ENCODE measurements at regions not wholly inside any gene's neighbourhood (a gene's known extent, or its start where the extent isn't known, plus 50 kb on each side); places are given as distances from the start of the nearest gene placed in this dataset.
A peak's percentile ranks its signal among the peaks of the same experiment; 100 is the strongest.

DNA sequence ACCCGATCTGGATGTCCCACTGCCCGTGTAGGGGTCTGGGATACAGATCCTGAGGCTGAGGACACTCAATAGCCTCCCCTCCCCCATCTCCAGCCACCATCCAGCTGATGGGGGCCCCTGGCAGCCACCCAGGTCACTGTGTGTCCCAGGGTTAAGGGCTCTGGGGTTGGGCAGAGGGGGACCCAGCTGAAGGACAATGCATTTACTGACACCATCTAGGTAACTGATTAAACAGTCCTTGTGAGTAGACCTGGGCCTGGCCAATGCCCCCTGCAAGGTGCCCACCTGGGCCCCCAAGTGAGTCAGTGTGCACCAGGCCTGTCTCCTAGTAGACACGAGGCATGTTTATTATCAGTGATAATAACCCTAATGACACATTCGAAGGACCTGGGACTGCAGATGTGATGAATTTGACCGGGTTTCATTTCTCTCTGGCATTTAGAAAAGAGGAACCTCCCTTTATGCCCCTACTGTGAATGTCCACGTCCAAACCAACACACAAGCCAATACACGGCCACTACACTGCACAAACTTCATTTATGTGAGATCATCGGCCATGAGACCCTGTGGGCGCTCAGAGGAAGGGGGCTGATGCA, 261.9 kb upstream of the FOXF1 start:
- Histone ChIP-seq H3F3A (ENCODE audit: low read length, unreplicated experiment) (no peaks in the 10 kb centered on the region), H3K27me3 (ENCODE audit: low read length) (peaks cover 68% of the 10 kb centered on the region), H3K4me3 (ENCODE audit: low read length) (no peak overlapping the region), H3K4me2 (ENCODE audit: low read length) (no peak overlapping the region), H2AFZ (ENCODE audit: low read length) (no peak overlapping the region), H4K20me1 (ENCODE audit: low read length) (no peaks in the 10 kb centered on the region), H3K36me3 (ENCODE audit: low read depth, low read length) (no peaks in the 10 kb centered on the region), H3K79me2 (ENCODE audit: low read length) (no peaks in the 10 kb centered on the region), H3K27ac (ENCODE audit: low read length) (no peak overlapping the region), H3K4me1 (ENCODE audit: insufficient read depth, low read length) (no peaks in the 10 kb centered on the region), H3K9ac (ENCODE audit: low read length) (no peak overlapping the region), H3K9me3 (ENCODE audit: low read length) (no peaks in the 10 kb centered on the region), H3K9me2 (replicated peaks; ENCODE audit: low read length) (no peaks in the 10 kb centered on the region)
- ChIA-PET CTCF (no interaction called here), POLR2A (ENCODE audit: unreplicated experiment) (no interaction called here)
- TF ChIP-seq EZH2 (IDR thresholded peaks at IDR 0.05; ENCODE audit: low read length, unreplicated experiment), result no peak
- ATAC-seq (no peak), DNase-seq (no peak)
- BruUV-seq (replicated peaks), result no TSS peak
- intact Hi-C loops (cut with micrococcal nuclease), result no loop called here

GRCh38 chr16:86249631-86250030, 260.7 kb upstream of the FOXF1 start:
- intact Hi-C loops (cut with micrococcal nuclease), result no loop called here
- POLR2A ChIA-PET (ENCODE audit: unreplicated experiment), result no interaction called here
- no peak for ATAC-seq

GRCh38 chr16:86251682-86252081, 258.6 kb upstream of the FOXF1 start:
- Histone ChIP-seq H3K36me3 (ENCODE audit: low read depth, low read length) (no peaks in the 10 kb centered on the region), H4K20me1 (ENCODE audit: low read length) (no peaks in the 10 kb centered on the region), H3K27ac (ENCODE audit: low read length) (no peak overlapping the region), H3K9me3 (ENCODE audit: low read length) (no peaks in the 10 kb centered on the region), H3K27me3 (ENCODE audit: low read length) (peaks cover 36% of the 10 kb centered on the region), H3F3A (ENCODE audit: low read length, unreplicated experiment) (no peaks in the 10 kb centered on the region), H3K4me1 (ENCODE audit: insufficient read depth, low read length) (no peaks in the 10 kb centered on the region), H3K4me3 (ENCODE audit: low read length) (no peak overlapping the region), H3K79me2 (ENCODE audit: low read length) (no peaks in the 10 kb centered on the region), H3K4me2 (ENCODE audit: low read length) (no peak overlapping the region), H2AFZ (ENCODE audit: low read length) (no peak overlapping the region), H3K9me2 (replicated peaks; ENCODE audit: low read length) (no peaks in the 10 kb centered on the region), H3K9ac (ENCODE audit: low read length) (no peak overlapping the region)
- BruUV-seq (replicated peaks), result no TSS peak
- TF ChIP-seq EZH2 (IDR thresholded peaks at IDR 0.05; ENCODE audit: low read length, unreplicated experiment), result no peak
- ChIA-PET POLR2A (ENCODE audit: unreplicated experiment) (no interaction called here), CTCF (no interaction called here)
- intact Hi-C loops (cut with micrococcal nuclease), result no loop called here
- no peak for DNase-seq
- no peak for ATAC-seq

More at GRCh38 chr16:86249631-86250030, 260.7 kb upstream of the FOXF1 start:
- no peak overlapping the region for H3K4me3 ChIP-seq (ENCODE audit: low read length)
- no peak overlapping the region for H3K9ac ChIP-seq (ENCODE audit: low read length)
- no peaks in the 10 kb centered on the region for H3F3A ChIP-seq (ENCODE audit: low read length, unreplicated experiment)
- H2AFZ ChIP-seq (ENCODE audit: low read length), result no peak overlapping the region
- CTCF ChIA-PET, result no interaction called here
- DNase-seq, result no peak
- TF ChIP-seq EZH2phosphoT487 (IDR thresholded peaks at IDR 0.05; ENCODE audit: borderline replicate concordance, low read length) (no peak), CTCF (conservative IDR thresholded peaks at IDR 0.05; ENCODE audit: low read depth, low read length) (no peak), EZH2 (IDR thresholded peaks at IDR 0.05; ENCODE audit: low read length, unreplicated experiment) (no peak)
- no peaks in the 10 kb centered on the region for H3K9me3 ChIP-seq (ENCODE audit: low read length)
- no peak overlapping the region for H3K27ac ChIP-seq (ENCODE audit: low read length)
- no peaks in the 10 kb centered on the region for H3K79me2 ChIP-seq (ENCODE audit: low read length)
- no peak overlapping the region for H3K4me2 ChIP-seq (ENCODE audit: low read length)
- H3K27me3 ChIP-seq (ENCODE audit: low read length), result peaks cover 55% of the 10 kb centered on the region
- H3K9me2 ChIP-seq (replicated peaks; ENCODE audit: low read length), result no peaks in the 10 kb centered on the region
- H3K4me1 ChIP-seq (ENCODE audit: insufficient read depth, low read length), result no peaks in the 10 kb centered on the region
- BruUV-seq (replicated peaks), result no TSS peak
- H4K20me1 ChIP-seq (ENCODE audit: low read length), result no peaks in the 10 kb centered on the region
- H3K36me3 ChIP-seq (ENCODE audit: low read depth, low read length), result no peaks in the 10 kb centered on the region

DNA sequence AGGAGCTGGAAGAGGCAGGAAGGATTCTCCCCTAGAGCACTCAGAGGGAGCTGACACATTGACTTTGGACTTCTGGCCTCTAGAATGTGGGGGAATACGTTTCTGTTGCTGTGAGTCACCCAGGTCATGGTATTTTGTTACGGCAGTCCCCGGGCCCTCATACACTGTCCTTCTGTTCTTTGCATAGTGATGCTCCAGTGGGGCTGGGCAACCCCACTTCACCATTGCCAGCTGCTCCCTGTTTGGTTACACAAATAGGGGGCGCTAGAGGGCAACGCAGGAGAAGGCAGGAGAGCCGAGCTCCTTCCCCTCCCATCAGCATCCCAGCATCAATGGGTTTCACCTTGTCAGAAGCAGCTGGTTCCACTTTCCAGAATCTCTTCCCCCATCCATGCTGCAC, 257.7 kb upstream of the FOXF1 start:
- no peaks in the 10 kb centered on the region for H4K20me1 ChIP-seq (ENCODE audit: low read length)
- H3K79me2 ChIP-seq (ENCODE audit: low read length), result no peaks in the 10 kb centered on the region
- no peaks in the 10 kb centered on the region for H3F3A ChIP-seq (ENCODE audit: low read length, unreplicated experiment)
- no peak overlapping the region for H3K9ac ChIP-seq (ENCODE audit: low read length)
- no peak overlapping the region for H3K4me2 ChIP-seq (ENCODE audit: low read length)
- intact Hi-C loops (cut with micrococcal nuclease), result no loop called here
- no TSS peak for BruUV-seq (replicated peaks)
- no peaks in the 10 kb centered on the region for H3K4me1 ChIP-seq (ENCODE audit: insufficient read depth, low read length)
- ChIA-PET POLR2A (ENCODE audit: unreplicated experiment) (no interaction called here), CTCF (no interaction called here)
- TF ChIP-seq EZH2 (IDR thresholded peaks at IDR 0.05; ENCODE audit: low read length, unreplicated experiment) (no peak), CTCF (conservative IDR thresholded peaks at IDR 0.05; ENCODE audit: low read depth, low read length) (peak; percentile 32), EZH2phosphoT487 (IDR thresholded peaks at IDR 0.05; ENCODE audit: borderline replicate concordance, low read length) (no peak)
- H2AFZ ChIP-seq (ENCODE audit: low read length), result no peak overlapping the region
- DNase-seq (no peak), ATAC-seq (no peak)
- no peak overlapping the region for H3K4me3 ChIP-seq (ENCODE audit: low read length)
- H3K36me3 ChIP-seq (ENCODE audit: low read depth, low read length), result no peaks in the 10 kb centered on the region
- no peak overlapping the region for H3K27ac ChIP-seq (ENCODE audit: low read length)
- no peaks in the 10 kb centered on the region for H3K9me3 ChIP-seq (ENCODE audit: low read length)
- H3K27me3 ChIP-seq (ENCODE audit: low read length), result peaks cover 26% of the 10 kb centered on the region
- no peaks in the 10 kb centered on the region for H3K9me2 ChIP-seq (replicated peaks; ENCODE audit: low read length)

All from PC-3 (cell line).